VCaP (cell line): ENCODE measurements at regions not wholly inside any gene's neighbourhood (a gene's known extent, or its start where the extent isn't known, plus 50 kb on each side); places are given as distances from the start of the nearest gene placed in this dataset.
"Not testable (repeated sequence)": the region's sequence is repeated elsewhere in the genome, so short reads cannot be mapped to it uniquely, and the experiment has no call there.

ENCODE experiments used
- H3K27ac ChIP-seq: fragments of 450-650 bp; 2 replicates; pipeline ENCODE4 v1.5.1; 2017
- CTCF ChIP-seq: fragments of 450-650 bp; conservative IDR thresholded peaks from 2 replicates; pipeline ENCODE4 v1.5.1; 2017; ENCODE audit warnings: mild to moderate bottlenecking, moderate library complexity

- no peak overlapping the region for H3K27ac ChIP-seq
- no peak for TF ChIP-seq CTCF
Observed at GRCh38 chr3:162629372-162629771, 1132.8 kb downstream of the OTOL1 start.

- no peak for TF ChIP-seq CTCF
- no peak overlapping the region for H3K27ac ChIP-seq
Observed at GRCh38 chr3:162632672-162633071, 1136.1 kb downstream of the OTOL1 start.

- not testable (repeated sequence) for H3K27ac ChIP-seq
Observed at GRCh38 chr3:162640208-162640607, 1143.6 kb downstream of the OTOL1 start.

- no peak overlapping the region for H3K27ac ChIP-seq
- no peak for TF ChIP-seq CTCF
Observed at GRCh38 chr3:162641317-162641716, 1144.7 kb downstream of the OTOL1 start.

GRCh38 chr3:162641907-162642306 lies 1145.3 kb downstream of the OTOL1 start:
- TF ChIP-seq CTCF: no peak
- no peak overlapping the region for H3K27ac ChIP-seq

GRCh38 chr3:162643245-162643644 lies 1146.6 kb downstream of the OTOL1 start:
- H3K27ac ChIP-seq: no peak overlapping the region
- TF ChIP-seq CTCF: no peak

- no peak overlapping the region for H3K27ac ChIP-seq
- TF ChIP-seq CTCF: no peak
Observed at GRCh38 chr3:162647321-162647720, 1150.7 kb downstream of the OTOL1 start.

GRCh38 chr3:162658003-162658402 lies 1161.4 kb downstream of the OTOL1 start:
- H3K27ac ChIP-seq: no peak overlapping the region
- no peak for TF ChIP-seq CTCF
